Skeletal muscle satellite cell (primary cell): ENCODE measurements at regions not wholly inside any gene's neighbourhood (a gene's known extent, or its start where the extent isn't known, plus 50 kb on each side); places are given as distances from the start of the nearest gene placed in this dataset. TPM values are rescaled to one million over a fixed set of nuclear protein-coding genes. Genes with fewer than 3 reads are reported as not detected.

Source experiments
- small RNA-seq: library from RNA; depleted of rRNA; stranded (forward); fragments of <200 nt; gene quantifications from one replicate; pipeline ENCODE3, GENCODE V24; 2012

Small RNA genes in the stretch of these regions (small RNA-seq; reads per million reads assigned to genes)
- not detected for gene RNA5SP76
